Epithelial cell of prostate (primary cell): ENCODE measurements at regions not wholly inside any gene's neighbourhood (a gene's known extent, or its start where the extent isn't known, plus 50 kb on each side); places are given as distances from the start of the nearest gene placed in this dataset.

Experiments
- DNase-seq: peaks from one replicate; pipeline ENCODE4 v3.0.0-alpha.2; 2011; ENCODE audit warnings: low read depth, low spot score
- H3K27ac ChIP-seq: fragments of 450-650 bp; 2 replicates; pipeline ENCODE4 v1.5.1; 2017; ENCODE audit warnings: mild to moderate bottlenecking

DNA sequence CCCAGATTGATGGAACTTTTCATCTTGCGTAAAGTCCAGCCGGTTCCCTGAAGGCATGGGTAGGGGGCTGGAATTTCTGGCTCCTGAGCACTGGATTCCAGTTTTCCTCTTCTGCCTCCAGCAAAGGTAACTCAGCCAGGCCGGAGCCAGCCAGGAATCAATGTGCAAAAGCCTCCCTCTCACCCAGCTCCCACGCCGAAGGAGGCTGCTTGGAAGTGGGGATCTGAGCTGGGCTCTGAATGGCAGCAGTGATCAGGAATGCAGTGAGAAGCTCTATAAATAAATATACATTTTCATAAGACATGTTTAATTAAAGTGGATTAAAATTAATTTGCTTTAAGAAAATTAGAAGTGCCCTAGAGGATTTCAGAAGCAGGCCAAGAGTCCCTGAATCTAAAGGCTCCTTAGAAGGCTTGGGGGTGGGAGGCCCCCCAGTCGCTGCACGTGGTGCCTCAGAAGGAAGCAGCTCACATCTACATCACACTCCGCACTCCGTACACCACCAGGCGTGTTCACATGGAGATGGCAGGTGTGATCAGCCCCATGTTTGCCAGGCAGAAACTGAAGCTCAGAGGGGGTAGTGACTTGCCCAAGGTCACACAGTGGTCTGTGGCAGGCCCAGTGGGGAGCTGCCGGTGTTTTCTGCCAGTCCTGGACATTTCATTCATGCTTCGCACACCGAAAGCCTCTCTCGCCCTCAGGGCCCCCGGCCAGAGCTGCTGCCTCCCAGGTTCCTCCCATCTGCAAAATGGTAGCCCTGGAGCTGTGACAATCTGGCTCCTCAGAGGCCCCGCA is 148.6 kb upstream of the LINGO1 start:
- no peak overlapping the region for H3K27ac ChIP-seq
- DNase-seq: no peak

DNA sequence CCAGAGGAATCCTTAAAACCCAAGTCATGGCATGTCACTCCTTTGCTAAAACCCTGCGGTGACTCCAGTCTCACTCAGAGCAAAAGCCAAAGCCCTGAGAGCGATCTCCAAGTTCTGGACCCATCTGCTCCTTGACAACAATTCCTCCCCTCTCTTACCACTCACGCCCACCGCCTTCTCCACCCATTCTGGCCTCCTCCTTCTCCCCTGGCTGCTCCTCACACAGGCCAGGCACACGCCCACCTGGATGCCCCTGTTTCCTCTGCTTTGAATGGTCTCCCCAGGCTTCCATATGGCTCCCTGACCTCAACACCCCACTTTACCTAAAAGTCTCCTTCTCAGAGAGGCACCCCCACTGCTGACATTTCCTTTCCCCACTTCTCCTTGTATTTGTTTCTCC is 146.1 kb upstream of the LINGO1 start:
- no peak for DNase-seq
- no peak overlapping the region for H3K27ac ChIP-seq

DNA sequence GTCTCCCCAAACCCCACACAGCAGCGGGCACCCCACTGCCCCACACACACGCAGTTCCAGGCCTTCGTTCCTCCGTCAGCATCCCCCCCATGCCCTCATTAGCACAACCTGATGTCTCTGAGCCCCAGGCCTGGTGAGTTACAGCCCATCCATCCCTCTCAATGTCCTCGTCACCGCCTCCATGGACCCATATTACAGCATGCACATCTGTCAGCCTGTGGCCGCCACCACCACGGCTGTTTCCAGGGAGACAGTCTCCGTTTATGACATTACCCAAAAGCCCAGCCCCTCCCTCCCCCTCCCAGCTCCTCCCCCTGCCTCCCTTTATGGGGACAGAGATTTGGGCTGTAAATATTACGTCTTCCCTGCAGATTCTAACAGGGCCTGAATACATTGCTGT is 143.1 kb upstream of the LINGO1 start:
- no peak overlapping the region for H3K27ac ChIP-seq

DNA sequence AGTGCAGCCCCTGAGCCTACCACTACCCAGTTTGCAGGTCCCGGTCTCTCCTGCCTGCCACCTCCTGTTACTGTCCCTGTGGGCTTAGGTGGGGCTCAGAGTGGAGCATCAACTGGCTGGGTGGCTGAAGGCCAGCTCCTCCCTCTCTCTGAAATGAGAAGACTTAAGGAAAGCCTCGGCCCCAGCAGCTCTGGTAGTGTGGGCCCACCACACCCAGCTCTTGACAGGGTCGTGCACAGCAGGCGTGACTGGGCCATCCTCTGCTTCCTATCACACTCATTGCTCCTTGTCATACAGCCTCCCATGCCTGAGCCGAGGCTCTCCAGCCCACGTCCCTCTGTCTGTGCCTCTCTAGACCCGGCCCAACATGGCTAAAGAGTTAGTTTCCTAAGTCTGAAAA is 142.7 kb upstream of the LINGO1 start:
- no peak overlapping the region for H3K27ac ChIP-seq
- DNase-seq: no peak

More for the DNA sequence above, 143.1 kb upstream of the LINGO1 start:
- DNase-seq: no peak

DNA sequence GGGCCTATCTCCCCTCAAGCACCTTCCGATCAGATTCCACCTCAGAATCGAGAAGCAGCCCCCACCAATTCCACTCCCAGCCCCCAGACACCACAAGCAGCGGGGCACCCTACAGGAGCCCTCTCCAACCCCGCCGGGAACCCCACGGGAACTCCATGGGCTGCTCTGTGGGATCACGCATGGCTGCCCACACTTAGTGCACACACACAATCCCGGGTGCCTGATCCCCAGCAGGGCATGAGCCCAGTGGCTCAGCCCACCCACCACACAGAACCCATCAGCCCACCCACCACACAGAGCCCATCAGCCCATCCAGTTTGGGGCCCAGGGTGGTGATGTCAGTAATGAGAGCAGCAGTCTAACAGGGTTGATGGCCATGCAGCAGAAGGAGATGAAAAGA is 141.6 kb upstream of the LINGO1 start:
- no peak for DNase-seq
- H3K27ac ChIP-seq: no peak overlapping the region

DNA sequence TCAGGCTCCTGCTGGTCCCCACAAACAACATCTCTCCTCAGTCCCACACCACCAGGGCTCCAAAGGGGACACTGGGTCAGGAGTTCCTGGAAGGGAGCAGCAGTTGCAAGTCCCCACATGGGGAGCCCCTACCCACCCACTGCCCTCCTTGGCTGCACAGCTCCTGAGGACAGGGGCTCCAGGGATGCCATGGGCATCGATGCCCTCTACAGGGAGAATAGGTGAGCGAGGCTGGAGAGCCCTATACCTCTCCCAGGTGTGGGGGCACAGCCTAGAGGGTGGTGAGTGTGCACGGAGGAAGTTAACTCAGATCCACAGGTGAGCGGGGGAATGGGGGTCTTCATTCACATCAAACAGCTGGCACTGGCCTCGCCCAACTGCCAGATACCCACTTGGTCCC is 141.2 kb upstream of the LINGO1 start:
- H3K27ac ChIP-seq: no peak overlapping the region
- DNase-seq: no peak

DNA sequence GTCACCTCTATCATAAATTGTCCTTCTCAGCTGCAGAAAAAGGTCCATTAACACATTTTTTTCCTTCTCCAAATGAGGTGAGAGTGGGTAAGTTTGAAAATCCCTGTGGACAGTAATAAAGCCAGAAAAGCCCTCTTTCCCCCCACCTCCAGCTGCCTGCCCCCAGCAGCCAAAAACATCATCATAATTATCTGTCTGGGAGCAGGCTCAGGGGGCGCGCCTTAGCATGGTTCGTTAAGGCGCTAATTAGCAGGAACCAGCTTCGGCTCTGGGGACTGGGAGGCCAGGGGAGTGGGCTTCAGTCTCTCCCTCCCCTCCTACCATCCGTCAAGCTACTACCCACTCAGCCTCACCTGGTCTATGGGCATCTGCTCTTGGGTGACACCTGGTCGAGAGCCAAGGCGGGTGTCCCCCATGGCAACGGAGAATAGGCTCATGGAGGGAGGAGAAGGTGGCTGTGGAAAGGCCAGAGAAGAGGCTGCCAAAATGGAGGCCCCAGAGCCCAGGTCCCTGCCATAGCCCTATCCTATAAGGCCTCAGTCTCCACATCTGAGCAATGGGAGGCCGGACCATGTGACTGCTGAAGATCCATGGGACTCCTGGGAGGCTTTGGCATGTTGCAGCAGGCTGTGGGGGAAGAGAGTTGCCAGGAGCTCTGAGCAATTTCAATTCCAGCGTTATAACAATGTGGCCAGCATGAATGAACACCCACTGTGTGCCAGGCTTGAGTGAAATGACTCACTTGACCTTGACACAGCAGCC is 140.1 kb upstream of the LINGO1 start:
- H3K27ac ChIP-seq: no peak overlapping the region
- no peak for DNase-seq

DNA sequence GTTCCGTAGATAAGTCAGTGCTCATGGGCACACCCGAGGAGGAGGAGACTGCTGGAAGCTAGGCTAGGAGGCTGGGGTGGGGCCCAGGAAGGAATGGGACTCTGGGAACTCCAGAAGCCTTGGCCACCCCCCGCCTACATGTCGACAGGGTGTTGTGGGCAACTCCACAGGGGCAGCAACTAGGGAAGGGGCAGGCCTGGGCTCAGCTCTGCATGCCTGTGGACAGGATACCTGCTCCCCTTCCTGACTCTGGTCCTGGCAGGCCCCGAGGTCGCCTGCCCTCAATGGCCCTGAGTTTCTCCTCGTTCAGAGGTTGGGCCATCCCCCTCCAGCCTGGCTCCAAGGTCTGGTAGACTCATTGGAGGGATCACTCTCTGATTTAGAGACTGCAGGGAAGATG is 138.9 kb upstream of the LINGO1 start:
- DNase-seq: no peak
- H3K27ac ChIP-seq: no peak overlapping the region

DNA sequence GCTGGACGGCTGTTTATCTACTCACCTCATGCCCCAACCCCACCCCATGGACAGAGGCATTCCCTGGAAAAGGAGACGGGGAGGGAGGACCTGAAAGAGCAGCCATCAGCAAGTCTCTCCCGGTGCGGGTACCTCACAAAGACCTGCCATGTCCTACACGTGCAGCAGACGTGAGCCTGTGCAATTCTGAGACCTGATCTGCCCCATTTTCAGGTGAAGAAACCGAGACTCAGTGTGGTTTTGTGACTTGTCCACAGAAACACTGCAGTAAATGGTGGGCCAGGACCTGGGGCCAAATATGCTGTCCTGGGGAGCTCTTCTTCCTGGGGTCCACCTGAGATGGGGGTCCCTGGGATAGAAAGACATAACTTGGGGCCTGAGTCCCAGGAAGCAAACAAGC is 137.0 kb upstream of the LINGO1 start:
- H3K27ac ChIP-seq: no peak overlapping the region
- DNase-seq: no peak

DNA sequence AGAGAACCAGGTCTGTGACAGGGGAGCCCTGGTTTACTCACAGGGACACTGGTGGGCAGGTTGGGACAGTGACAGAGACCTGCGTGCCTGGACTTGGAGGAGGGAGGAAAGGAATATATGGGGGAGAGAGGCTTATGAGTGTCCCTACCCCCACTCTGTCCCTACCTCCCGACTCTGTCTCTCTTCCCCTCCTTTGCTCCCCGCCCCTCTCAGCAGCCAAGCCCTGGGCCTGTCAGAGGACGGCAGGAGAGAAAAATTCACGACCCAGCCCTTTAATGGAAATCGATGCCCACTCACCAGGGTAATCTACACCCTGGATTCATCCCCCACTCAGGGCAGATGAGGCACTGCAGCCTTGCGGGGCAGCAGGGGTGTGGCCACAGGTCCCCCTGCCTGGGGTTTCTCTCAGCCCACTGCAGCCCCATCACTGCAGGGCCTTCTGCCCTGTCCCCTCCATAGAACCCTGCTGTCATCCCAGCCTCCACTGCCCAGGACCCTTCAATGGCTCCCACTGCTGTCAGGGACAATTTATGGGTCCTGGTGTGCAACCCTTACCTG is 135.9 kb upstream of the LINGO1 start:
- no peak for DNase-seq
- no peak overlapping the region for H3K27ac ChIP-seq

DNA sequence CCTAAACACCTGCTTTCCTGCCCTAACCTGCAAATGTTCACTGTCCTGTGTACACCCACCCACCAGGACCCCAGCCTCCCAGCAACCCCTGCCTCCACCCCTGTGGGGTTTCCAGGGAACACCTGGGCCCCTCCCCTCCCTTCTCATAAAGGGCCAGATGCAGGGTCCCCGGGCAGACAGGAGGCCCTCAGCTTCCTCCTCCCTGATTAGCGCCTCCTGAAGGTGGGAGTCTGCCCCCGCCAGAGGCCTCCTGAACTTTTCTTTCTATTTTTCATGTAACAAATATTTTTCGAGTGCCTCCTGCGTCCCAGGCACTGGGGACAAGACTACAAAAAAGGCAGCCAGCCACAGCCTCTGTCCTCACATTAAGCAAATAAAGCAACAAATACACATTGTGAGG is 135.4 kb upstream of the LINGO1 start:
- DNase-seq: no peak
- H3K27ac ChIP-seq: no peak overlapping the region

DNA sequence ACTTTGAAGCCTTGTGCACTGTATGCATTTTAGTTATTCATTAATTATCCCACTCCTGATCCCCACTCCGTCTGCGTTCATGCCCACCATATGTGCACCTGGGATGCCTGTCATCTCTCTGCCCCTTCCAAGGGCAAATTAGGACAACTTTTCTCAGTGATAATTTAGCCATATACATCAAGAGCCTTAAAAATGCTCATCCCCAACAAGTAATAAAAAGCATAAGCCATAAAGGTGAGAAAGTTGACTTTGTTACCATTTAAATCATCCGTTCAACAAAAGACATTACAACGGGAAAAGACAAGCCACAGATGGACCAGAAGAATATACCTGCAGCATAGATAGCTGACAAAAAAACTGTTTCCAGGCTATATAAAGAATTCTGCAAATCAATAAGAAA is 131.4 kb upstream of the LINGO1 start:
- H3K27ac ChIP-seq: no peak overlapping the region
- no peak for DNase-seq

DNA sequence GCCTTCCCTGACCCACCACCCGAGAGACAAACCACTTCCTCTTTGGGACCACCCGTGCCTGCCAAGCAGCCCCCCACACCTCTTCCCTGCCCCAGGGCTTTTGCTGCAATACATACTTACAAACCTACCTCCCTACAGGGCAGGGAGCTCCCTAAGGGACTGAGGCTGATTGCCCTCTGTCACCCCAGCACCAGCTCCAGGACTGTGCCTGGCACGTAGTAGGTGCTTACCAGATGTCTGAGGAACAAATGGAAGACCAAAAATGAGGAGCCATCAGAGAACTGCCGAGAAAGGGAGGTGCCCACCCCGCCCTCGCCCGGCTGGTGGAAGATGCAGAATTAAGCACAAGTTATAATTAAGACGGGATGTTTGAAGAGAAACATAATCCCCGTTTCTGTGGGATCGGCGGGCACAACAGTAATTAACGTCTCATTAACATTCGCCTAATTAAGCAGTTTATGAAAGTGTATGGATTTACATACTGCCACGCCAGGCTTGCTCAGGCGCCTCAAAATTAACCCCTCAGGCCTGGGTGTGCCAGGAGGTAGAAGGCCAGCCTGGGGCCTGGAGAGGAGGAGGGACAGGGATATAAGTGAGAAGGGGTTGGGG is 130.1 kb upstream of the LINGO1 start:
- DNase-seq: no peak
- H3K27ac ChIP-seq: no peak overlapping the region

DNA sequence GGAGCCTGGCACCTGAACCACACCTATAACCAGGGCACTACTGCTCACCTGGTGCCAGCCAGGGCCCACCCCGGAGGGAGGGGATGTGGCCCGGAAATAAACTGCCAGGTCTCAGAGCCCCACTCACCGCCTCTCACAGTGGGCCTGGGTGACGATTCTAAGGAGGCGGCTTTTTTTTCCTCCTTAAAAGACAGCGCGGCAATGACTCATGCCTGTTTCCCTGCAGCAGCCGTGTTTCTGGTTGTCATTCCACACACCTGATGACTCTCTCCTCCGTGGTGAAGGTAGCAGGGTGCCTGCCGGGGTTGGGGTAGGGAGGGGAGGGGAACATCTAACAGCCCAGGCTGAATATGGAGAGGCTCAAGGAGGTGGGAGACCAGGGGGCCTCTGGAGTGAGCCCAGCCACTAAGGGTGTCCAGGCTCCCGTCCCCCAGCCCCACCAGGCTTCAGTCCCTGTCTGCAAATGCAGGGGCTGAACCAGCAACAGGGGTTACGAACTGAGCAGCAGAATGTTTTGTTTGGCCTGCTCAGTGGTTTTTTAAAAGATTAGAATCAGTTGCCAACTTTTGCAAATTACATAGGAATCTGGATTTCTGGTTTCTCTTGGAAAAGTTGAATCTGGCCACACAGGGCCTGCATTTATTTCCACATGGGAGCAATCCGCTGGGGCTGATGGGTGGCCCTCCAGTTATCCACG is 127.3 kb upstream of the LINGO1 start:
- no peak overlapping the region for H3K27ac ChIP-seq
- no peak for DNase-seq

DNA sequence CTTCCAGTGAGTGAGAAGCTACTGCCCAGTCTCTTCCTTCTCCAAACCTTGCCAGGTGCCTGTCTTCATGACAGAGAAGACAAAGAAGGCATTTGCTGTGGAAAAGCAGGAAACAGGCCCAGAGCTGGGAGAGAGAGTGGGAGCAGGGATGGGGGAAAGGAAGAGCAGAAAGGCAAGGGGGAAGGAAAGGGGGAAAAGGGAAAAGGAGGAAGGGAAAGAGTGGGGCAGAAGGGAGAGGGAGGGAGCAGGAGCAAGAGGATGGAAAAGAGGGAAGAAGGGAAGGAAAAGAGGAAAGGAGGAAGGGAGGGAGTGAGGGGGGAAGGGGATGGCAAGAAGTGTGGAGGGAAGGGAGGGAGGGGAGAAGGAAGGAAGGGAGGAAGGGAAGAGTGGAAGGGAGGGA is 121.2 kb upstream of the LINGO1 start:
- H3K27ac ChIP-seq: no peak overlapping the region
- DNase-seq: no peak

DNA sequence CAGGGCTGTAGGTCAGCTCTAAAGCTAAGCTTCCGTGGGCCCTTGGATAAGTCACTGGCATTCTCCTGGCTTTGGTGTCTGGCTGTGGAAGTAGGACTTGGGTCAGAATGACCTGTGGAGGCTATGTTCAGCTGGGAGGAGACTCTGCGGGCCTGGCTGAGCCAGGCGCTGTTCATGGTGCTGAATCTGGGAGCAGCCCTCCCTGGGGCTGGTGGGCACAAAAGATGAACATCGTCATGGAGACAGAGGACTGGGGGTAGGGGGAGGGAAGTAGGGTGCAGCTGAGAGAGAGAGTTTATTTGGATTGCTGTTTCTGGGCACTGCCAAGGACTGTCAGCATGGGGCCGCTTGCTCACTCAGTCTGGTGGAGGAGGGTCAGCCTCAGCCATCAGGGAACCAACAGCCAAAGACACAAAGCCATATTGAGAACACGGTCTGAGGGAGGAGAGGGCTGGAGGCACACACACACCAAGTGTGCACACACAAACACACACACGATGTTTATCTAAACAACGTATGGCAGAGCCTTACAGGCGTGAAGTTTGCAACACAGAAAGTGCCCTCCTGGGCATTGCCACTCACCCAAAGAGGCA is 120.7 kb upstream of the LINGO1 start:
- DNase-seq: no peak
- no peak overlapping the region for H3K27ac ChIP-seq

DNA sequence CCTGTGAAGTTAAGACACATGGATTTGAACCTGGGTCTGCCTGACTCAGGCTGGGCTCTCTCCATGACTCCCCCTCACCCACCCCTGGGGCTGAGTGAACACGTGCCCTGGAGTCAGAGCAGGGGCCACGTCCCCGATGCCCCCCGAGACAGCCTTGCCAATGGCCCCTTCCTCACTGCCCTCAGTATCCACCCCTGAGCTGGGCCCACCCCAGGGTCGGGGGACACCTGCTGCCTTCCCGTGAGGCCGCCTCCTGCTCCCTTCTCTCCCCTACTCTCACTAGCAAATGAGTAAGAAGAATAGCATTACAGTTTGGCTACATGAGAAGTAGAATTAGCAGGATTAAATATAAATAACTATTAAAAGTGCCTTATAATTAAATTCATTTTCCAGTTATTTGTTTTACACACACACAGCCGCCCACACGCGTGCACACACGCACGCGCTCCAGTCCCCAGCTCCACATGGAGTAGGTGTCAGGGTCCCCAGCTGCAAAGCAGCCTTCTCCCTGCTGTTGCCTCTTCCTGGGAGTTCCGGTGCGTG is 117.4 kb upstream of the LINGO1 start:
- DNase-seq: no peak
- no peak overlapping the region for H3K27ac ChIP-seq

DNA sequence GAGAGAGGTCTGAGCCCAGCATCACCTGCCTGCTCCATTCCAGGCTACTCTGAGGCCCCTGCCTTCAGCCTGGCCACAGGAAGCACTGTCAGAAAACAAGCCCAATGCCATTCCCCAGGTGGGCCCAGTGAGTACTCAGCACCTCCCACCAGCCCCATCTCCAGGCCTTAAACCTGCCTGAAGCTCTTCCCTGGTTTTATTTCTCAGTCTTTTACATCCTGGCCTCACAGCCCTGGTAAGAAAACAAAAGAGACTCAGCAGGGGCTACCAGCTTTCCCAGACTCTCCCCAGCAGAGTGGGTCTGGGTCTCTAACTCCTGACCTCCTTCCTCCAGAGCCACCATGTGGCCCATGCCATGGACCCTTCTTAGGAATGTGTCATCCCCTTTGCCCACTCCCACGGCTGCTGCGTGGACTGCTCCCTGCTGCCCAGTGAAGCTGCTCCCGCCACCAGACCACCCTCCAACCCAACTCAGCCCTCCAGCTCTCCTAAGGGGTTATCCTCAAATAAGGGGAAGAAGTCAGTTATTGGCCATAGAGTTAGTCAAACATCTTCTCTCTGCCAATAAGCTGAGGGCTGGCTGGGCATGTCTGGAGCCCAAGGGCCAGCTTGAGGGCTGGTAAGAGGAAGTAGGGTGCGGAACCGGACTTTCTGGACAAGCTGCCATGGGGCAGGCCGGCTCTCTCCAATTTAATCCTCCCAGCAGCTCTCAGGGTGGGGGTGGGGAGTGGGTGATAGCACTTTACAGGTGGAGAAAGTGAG is 116.7 kb upstream of the LINGO1 start:
- DNase-seq: no peak
- H3K27ac ChIP-seq: no peak overlapping the region
